HG03095 (cell line): ENCODE measurements at regions not wholly inside any gene's neighbourhood (a gene's known extent, or its start where the extent isn't known, plus 50 kb on each side); places are given as distances from the start of the nearest gene placed in this dataset.

Source experiments
- ATAC-seq: cut with Tn5 transposase; IDR thresholded peaks from one replicate; pipeline ENCODE4 v1.9.1; 2021; ENCODE audit warnings: moderate library complexity; ENCODE audit not compliant: unreplicated experiment

DNA sequence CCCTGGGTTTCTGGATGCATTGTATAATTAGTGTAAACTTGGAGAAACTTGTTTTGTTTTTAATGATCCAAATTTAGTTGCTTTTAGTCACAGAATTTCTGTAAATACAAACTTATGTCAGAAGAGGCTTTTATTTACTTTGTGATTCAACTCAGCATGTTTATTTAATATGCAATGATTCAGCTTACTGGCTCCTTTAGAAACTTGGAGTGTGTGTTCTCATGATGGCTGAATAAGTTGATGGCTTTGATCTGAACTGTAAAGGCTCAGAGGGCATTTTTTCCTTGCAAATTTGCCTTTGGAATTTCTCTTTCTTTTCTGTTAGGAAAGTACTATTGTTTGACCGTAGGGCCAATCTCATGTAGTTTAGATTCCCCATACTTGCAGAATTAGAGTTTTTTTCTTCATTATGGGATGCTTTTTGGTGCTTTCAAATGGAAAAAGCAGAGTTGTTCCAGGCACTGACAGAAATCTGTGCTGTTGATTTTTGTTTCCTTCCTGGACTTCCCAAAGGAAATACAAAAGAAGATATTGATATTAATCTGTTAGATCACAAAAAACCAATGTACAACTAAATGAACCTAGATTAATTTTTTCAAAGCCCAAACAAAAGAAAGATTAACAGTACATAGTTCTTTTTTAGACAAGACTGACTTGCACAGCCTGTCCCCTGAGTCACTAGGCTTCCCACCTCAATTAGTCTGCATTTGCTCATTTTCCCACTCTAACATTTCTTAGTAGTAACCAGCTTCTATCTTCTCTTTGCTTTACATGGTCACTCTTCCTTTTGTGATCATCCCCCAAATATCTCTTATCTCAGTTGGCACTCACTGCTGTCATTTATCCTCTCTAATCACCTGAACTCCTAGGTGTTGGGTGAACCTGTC lies 96.8 kb upstream of the AGR3 start:
- no peak for ATAC-seq

DNA sequence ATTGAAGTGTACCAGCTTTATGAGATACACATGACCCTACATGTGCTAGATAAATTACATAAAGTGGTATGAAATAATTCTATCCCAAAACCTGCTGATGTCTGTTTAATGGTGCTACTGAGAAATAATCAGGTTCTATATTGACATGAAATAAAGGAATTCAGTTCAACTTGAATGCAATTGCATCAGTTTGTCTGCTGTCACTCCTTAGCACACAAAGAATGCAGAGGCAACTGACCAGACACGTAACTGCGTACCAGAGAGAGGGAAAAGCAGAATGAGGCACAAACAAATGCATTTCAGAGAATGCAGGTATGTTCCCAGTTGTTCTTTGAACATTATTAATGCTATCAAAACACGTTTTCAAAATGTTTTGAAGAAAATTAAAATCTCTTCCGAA lies 98.8 kb upstream of the AGR3 start:
- ATAC-seq: no peak

DNA sequence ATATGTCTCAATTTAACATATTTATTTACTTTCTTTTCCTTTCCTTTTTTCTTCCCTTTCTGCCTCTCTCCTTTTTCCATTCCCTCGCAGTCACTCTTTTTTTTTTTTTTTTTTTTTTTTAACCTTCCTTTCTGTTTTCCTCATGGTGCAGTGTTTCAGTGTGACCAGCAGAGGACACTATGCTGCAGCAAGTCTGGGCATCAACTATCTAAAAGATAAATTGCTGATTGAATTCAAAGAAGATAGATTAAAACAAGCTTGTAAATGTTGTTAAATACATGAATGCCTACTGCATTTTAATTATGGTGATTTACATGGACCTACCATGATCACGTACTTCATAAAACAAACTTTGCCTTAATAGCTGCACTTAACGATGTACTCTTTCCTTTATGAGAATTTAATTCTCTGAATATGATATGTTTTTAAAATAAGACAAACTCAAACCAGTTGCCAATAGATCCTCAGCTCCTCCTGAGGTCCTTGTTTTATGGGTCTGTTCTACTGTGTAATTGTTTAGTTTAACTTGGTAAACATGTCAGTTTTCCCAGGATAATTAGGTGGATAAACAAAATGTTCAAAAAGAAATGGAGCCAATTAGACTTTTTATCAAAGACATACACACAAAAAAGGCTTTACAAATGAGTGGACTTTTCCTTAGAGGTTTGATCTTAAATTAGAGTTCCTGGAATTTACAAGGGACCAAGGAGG lies 101.0 kb upstream of the AGR3 start:
- ATAC-seq: no peak

DNA sequence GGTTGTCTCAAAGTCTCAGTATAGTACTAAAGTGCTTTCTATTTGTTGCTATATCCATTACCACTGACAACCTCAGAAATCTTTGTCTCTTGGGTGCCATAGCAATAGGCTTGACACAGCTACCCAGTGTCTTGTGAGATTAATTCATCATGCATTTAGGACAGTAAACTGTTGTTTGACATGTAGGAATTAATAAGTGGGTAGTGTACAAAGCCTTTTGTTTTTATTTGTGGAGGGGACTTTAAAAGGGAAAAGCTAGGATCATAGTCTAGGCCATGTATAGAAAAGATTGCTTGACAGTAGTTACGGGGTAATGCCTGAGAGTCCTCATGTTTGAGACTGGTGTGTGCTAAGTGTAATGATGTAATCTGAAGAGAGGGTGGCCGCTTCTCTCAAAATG lies 102.6 kb upstream of the AGR3 start:
- ATAC-seq: no peak

DNA sequence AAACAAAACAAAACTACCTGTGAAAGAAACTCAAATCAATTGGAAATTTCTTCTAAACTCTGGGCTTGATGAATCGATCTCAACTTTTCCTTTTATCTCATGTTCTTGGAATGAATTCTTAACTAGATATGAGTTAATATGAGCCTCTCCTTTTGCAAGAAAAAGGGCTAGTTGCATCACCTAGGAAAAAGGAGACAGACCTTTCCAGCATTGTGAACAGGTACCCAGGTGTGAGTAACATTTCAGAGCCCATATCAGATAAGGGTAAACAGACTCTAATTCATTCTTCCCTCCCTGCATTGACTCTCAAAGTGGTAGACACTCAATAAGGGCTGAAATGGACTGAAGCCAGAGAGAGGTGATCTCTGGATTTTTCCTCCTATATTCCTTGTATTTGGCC lies 103.8 kb upstream of the AGR3 start:
- no peak for ATAC-seq

DNA sequence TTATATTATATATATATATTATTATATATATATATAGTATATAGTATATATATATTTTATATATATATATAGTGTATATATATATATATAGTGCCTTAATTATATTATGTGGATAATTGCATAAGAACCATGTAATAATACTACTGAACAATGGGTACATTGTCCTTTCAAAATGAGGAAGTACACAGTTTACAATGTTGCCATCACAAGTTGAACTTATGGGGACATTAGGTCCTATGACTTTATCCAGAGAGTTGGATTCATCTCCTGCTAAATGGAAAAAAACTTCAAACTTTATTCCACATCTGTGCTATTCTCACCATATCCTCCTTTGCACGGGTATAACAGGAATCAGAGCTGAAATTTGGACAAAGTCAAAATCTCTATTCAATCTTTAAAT lies 105.0 kb upstream of the AGR3 start:
- ATAC-seq: no peak

DNA sequence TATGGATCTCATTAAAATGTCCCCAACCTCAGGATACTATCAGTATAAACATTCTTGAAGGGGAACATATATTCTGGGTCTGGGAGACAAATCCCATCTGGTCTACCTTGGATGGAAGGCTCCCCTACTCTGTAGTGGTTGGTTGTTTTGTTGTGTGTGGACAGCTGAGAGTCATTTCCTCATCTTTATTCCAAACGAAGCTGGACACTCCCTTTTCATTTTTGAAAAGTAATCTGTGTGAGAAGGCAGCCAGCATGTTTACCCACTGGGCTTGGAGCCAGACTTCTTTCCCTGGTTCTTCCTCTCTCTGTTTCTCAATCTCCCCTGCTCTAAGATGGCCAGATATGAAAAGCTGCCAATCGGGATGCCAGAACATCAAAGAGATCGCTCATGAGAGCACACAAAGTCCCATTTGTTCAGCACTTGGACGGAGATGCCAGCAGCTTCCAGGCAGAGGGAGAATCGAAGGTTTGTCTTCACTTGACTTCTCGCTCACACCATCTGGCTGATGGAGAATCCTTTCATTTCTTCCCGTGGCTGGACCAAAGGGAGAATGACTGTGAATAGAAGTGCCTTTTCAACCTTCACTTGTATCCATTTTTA lies 108.1 kb upstream of the AGR3 start:
- ATAC-seq: no peak

DNA sequence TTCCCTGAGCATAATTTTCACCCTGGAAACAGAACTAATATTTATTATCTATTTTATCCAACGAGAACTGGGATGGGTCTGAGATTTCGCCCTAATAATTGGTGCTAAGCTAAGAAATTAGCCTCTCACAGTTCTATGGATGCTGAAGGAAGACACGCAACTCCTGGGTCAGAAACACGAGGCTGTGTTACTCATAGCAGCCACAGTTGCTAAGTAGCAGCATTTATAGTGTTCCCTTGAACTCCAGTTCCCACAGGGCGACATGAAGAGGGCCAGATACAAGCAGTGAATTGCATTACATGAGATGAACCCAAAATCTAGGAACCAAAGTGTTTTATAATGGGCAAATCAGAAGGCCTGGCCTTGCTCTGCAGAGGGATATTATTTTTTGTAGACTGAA lies 109.8 kb upstream of the AGR3 start:
- ATAC-seq: no peak

DNA sequence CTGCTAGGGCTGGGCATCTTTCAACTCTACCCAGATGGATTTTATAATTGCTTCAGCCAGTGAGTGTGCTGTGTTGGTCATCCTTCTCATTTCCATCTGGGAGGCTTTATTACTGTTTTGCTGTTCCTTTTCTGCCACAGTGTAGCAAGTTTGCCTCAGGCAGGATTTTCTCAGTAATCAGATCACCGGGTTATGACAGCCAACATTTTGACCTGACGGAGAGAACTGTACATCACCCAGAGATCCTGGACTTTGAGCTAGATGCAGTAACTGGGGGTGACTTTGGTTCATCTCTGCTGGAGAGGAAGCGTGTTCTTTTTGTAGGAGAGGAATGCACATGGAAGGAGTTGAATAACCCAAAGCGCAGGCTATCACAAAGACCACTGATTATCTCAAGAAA lies 111.8 kb upstream of the AGR3 start:
- no peak for ATAC-seq

DNA sequence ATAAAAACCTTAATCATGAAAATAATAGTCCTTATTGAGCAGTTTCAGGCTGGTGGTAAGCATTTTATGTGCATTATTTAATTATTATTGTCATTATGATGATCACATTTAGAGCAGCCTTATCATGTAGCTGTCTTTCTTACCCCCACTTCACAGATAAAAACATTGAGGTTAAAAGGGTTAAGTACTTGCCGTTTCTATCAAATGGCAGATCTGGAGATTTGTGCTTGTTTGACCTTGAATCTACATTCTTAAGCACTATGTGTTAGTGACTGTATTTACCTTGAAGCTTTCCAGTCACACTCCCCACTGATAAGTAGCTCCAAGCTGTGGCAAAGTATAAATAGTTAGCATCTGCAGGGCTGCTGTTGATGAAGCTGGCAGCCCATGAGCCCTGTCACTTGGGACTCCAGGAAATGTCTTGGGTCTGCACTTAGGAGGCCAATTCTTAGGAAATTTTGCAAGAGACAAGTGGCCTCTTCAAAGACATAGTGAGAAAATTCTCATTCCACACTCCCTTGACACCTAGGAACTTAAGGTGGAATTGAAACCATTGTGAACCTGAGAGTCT lies 116.8 kb upstream of the AGR3 start:
- no peak for ATAC-seq

DNA sequence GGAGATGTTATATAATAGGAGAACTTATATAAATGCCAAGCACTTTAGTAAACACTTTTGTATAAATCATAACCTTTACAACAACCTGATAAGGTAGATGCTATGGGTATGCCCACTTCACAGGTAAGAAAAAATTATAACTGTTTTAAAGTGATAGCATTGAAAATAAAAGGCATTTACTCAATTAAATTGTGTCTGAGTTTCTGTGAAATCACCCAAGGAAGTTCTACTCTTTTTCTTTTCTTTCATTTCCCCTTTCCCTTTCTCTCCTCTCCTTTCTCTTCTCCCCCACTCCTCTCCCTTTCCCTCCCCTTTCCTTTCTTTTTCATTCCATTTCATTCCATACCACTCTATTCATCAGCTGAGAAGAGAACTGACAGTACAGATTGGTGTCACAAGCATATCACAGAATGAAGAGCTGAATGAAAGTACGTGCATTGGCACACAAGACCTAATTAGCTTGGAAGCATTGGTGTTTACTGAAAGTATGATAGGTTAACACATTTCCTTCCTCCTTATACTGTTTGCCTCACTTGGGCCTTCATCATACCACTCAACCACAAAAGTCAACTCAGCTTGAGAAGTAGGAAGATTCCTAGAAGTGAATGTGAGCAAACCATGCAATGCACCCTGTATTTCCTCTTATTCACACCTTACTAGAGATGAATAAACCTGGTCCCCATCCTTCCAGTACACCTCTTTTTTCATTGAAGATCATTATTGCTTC lies 117.9 kb upstream of the AGR3 start:
- no peak for ATAC-seq

DNA sequence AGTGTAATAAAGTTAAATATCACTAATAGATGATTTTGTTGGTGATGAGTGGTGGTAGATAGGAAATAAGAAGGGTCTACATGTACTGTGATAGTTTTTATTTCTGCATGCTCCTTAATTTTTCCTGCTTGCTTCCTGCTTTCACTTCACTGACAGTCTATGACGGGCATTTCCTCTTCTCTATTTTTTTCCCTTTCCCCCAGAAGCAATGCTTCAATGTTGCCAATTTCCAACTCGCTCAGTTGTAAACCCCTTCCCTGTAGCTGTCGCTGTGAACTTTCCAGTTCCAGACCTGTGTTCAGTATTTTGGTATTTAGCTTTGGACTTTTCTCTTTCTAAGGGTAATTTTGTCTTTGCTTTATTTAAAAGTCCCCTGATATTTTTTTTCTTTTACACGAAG lies 123.5 kb upstream of the AGR3 start:
- no peak for ATAC-seq

DNA sequence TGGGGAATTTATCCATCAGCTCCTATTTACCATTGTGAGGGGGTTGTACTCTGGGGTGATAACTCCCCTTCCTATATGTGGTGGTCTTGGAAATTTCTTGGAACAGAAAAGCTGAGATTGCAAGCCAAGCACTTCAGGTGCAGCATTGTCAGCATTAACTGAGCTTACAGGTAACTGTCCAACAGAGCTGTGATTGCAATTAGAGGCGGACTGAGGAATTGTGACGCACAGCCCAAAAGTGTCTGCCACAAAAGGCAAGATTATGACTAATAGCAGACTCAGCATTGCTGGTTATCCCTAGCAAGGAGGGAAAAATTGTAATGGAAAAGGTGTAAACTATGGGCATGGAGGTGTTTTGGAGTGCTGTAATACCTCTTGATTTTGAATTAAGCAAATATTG lies 126.1 kb upstream of the AGR3 start:
- no peak for ATAC-seq

DNA sequence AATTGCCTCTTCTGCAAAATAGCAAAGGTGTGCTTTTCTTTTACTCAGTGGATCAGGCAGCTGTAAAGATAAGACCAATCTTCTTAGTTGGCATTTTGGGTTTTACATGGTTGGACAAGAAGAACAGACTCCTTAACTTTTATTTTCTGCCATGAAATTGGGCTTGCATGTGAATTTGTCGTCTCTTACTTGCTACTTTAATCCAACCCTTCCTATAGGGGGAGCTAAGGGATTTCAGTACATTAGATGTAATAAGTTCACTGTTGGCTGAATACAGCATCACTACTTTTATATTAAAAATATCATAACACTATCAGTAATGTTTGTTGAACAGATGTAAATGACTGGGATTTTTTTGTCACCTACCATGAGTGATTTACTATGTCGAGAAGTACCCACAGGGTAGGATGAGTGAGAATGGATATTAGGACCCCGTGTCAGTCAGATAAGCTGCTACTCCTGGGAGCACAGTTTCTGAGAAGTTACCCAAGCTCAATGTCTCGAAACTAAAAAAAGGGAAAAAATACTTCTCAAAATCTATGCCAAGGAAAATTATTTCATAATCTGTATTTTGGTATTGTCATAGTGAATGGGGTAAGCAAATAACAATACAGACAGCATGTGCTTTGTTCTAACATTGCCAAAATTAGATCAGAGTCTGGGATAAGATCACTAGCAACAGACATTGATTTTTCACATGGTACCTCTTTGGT lies 127.4 kb upstream of the AGR3 start:
- no peak for ATAC-seq

DNA sequence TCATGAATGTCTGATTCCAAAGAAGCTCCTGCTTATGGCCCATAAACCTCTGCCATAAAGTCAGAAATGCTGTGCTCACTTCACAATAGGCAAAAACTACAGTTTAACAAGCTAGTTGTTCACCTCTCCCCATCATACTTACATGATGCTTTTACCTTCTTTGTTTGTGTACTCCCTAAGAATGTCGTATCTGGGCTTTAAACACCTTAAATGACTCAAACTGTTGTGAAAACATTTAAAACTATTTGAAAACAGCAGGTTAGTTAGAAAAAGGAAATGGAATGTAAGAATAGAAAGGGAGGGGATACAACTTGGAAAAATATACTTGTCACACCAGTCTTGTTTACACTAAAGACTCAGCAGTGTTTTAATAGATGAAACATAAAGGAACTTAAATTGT lies 128.2 kb upstream of the AGR3 start:
- no peak for ATAC-seq

DNA sequence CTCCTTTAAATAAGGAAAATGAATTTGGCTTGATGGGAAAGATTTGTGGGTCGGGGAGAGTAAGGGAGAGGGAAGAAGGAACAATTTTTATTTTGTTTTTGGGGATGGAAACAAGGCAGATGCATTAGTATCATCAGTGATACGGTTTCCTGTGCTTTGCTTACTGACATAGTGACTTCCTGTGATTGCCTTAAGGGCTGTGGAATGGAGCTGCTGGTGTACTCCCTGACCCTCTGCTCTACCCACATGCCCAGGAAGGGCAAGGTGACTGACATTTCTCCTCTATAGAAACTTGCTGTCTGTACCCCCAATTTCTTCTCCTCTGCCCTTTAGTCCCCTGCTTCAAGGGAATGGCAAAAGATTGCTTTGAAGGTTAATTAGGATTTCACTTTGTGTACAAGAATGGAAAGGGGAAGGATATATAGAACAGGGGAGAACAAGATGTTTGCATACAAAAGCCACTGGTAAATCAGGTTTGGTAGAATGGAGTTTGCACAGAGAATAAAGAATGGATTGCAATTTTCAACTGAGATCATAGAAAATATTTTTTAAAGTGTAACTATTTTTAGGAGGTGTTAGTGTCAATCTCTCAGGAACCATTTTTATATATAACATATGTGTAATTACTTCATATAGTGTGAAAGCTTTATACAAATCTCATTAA lies 129.0 kb upstream of the AGR3 start:
- ATAC-seq: no peak

DNA sequence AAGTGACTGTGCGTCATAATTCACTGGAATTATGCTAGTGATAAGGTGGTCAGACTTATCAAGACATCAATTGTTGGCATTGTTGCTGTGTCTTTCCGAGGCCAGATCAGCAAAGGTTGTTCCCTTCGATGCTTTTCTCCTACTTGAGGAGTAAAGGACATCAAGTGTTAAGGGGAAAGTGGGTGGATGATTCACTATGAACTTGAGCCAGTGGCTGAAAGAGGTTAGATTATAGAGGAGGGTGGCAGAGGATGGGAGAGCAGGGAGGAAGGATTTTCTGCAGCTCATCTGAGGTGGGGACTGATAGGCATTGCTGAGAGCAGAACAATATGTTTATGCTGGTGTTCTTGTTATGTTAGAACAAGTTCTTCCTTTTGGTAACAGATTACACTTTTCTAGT lies 131.4 kb upstream of the AGR3 start:
- ATAC-seq: no peak

DNA sequence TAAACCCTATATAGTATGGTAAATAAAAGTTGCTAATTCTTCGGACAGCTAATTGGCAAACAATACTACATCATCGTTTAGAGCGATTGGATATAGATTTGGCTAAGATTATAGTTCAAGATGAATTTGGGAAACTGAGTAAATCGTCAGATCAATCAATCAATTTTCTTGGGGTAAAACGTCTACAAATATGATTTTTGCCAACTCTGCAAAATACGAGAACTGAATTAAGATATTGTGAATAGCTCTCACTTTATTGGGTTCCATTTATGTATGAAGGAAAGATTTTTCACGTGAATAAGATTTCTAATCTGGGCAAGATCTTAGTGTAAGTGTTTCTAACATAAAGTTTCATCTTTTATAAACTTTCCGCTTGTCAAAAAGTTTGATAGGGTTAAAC lies 132.9 kb upstream of the AGR3 start:
- ATAC-seq: no peak

DNA sequence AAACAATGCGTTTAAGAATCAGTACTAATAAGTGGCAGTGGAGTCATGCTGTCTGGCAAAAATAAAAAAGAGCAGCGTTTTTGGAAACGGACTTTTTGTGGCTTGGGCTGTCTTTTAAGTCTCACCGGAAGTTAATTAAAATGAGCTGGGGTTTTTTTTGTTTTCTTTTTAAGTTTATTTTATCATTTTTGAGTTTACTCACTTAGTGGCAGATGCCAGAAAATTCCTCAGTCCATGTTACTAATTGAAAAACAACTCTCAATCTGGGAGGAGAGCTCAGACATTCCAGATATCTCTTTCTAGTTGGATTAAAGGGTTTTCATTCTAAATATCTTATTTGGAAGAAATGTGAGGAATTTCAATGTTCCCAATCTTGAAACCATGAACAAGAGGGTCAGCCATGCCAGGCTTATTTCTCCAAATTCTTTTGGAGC lies 133.8 kb upstream of the AGR3 start:
- ATAC-seq: no peak
